ENCODE measurements at regions not wholly inside any gene's neighbourhood (a gene's known extent, or its start where the extent isn't known, plus 50 kb on each side); places are given as distances from the start of the nearest gene placed in this dataset.
"Not testable (repeated sequence)": the region's sequence is repeated elsewhere in the genome, so short reads cannot be mapped to it uniquely, and the experiment has no call there.

DNA sequence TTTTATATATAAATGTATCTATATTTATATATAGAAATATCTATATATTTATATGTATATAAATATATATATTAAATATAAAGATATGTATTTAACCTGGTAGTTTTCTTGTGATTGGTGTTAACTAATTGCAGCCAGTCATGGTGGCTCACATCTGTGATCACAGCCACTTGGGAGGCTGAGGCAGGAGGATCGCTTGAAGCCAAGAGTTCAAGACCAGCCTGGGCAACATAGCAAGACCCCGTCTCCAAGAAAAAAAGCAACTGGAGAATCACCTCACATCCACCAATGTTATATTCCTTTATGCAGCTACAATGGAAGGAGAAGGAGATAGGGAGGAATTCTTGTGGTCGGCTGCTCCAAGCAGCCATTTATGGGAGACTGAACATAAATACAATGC, 224.9 kb downstream of the BAMBI start:
- DNase-seq: no peak

DNA sequence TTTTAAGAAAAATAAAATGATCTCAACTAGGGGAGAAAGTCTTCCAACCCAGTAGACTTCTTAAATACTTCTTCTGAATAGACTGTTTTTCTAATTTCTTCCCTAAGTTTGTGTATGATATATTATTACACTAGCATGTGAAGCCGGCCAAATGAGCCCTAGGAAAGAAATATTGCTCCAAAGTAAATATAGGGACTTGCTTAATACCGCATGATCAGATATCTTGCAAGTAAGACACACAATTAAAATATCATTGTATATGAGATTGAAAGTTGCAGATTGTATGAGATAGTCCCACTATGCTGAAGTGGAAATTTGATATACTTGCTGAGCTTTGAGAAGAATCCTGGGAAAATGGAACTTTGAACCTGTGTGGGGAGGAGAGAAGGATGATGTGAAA, 225.7 kb downstream of the BAMBI start:
- DNase-seq: no peak

DNA sequence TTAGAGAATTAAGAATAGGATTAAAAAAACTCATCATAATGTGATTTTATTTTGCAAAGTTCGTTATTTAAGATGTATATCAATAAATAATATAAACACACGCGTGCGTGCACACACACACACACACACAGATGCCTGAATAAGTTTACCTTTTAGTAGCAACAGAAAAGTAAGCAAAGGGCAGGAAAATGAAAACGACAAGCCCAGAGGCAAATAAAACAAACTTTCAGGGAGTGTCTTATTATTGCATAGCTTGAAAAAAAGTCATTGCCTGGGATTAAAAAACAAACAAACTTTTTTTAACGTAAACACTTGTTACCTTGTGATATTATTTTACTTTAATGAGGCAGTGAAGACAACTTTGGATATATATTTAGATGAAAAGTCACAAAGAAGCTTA, 226.4 kb downstream of the BAMBI start:
- no peak for DNase-seq

DNA sequence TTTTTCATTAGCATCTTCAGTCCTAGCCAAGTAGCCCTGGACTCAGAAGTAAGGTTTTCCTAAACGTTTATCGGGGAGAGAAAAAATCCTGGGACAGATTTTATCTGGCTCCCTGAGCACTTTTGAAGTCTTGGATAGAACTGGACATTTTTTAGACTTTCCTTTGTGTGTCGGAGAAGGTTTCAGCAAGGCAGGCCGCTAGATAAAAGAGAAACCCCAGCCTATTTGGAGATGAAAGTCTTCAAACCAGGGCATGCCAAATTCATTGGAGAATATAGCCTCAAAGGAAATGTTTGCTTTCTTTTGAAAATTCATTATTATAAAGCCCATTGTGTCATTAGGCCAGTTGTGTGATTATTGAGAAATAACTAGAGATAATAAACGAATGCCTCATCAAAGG, 228.1 kb downstream of the BAMBI start:
- DNase-seq: no peak

DNA sequence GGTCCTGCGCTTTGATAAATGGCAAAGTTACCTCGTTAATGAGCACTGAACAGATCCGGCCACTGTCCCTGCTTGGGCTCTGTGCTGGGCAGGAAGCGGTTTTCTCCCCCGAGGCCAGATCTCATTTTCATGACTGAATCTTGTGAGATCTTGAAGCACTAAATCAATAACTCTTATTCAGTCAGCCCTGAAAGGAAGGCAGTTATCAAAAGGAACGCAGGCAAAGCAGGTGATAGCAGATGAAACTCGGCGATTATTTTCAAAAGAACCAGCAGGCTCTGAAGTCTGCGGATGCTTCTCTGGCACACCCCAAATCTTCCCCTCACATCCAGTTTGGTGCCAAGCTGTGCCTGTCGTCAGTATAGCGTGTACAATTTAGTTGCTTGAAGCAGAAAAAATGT, 228.7 kb downstream of the BAMBI start:
- DNase-seq: no peak

DNA sequence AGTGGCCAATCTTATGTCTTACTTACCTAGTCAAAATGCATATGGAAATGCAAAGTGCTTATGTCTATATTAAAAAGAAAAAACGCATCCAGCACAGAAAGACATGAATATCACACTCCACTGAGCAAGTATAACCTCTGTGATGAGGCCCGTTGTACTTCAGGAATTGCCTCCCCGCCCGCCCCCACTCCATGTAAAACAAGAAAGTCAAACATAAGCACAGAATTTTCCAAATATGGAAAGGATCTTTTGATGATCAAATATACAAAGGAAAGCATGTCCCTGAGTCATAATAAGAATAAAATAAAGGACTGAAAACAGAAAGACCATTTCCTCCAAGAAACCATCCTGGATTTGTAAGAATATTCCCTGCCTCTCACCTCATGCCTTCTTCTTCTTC, 229.1 kb downstream of the BAMBI start:
- DNase-seq: no peak

DNA sequence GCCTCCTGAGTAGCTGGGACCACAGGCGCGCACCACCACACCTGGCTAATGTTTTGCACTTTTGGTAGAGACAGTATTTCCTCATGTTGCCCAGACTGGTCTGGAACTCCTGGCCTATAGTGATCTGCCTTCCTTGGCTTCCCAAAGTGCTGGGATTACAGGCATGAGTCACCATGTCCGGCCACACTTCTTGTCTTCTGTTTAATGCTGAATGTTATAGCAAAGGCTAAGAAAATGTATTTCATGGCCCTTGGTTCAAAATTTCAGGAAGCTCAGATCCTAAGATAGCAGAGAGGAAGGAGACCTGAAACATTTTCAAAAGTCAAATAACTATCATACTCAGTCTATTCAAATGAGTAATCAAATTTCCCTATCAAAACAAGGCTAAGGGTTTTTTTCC, 229.6 kb downstream of the BAMBI start:
- no peak for DNase-seq

DNA sequence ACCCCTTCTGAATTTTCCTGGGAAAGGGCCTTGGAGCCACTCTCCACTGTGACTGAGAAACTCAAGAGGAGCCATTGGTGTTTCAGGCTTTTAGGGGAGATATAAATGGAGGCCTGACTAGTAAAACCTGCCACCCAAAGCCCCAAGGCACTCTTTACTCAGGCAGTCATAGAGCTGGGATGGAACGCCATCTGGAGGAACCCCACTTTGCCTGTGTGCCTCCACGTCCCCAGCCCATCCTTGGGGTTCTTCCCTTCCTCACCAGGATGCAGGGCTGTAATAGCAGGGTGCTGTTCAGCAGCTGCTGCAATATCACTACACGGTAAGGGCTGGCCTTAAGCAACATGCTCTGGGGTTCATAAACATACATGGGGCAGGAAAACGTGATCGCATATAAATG, 232.6 kb downstream of the BAMBI start:
- no peak for DNase-seq

DNA sequence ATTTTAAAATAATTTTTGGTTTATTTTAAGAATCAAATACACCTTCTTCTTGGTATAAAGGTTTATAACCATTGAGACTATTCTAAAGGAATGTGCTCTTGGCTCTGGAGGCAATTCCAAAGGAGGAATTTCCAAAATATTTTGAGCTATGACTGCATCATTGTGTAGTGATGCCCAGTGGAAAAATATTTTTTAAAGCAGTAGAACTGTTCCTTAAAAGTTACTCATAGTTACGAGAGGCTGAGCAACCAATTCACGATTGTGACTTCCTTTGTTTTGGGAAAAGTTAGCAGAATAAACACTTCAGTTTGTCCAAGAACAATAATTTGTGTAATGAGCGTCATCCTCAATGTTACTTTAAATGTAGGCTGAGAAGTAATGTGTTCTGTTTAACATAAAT, 233.6 kb downstream of the BAMBI start:
- no peak for DNase-seq

DNA sequence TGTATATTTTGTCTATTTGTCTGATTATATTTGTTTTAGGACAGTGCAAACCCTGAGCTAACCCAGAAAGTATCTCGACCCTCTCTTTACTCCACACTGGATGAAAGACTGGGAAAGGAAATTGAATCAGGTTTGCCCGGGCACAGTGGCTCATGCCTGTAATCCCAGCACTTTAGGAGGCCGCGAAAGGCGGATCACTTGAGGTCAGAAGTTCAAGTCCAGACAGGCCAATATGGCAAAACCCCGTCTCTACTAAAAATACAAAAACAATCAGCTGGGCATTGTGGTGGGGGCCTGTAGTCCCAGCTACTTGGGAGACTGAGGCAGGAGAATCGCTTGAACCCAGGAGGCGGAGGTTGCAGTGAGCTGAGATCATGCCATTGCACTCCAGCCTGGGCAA, 234.2 kb downstream of the BAMBI start:
- DNase-seq: not testable (repeated sequence)

DNA sequence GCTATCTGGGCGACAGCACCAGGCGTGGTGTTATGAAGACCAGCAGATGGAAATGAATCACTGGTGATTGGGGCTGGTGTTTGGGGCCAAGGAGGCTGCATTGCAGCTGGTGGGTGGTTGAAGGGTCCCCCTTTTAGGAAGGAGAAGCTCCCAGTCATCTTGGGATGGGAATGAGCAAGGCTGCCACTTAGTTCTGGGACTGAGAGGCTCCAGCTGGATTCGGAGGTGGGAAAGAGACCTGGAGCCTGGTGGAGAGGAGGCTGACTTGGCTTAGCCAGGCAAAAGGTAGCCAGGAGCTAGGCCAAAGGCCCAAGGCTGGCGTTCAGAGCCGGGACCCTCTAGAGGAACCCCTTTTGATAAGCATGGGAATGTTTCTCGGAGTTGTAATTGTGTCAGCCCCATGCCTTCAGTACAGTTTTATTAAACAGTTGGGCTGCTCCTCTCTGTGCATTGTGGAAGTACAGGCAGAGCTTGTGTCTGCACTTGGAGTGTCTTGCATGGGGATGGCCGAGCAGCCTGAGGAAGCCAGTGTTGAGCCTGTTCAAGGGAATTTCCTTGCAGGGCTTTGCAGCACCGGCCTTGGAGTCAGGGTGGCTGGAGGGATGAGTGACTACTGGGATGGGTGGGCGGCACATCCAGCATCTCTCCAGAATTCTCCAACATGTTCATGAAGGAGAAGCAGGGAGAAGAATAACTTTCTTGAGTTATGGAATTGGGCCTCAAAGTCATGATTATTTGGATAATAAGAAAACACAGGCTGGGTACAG, 234.9 kb downstream of the BAMBI start:
- no peak for DNase-seq

DNA sequence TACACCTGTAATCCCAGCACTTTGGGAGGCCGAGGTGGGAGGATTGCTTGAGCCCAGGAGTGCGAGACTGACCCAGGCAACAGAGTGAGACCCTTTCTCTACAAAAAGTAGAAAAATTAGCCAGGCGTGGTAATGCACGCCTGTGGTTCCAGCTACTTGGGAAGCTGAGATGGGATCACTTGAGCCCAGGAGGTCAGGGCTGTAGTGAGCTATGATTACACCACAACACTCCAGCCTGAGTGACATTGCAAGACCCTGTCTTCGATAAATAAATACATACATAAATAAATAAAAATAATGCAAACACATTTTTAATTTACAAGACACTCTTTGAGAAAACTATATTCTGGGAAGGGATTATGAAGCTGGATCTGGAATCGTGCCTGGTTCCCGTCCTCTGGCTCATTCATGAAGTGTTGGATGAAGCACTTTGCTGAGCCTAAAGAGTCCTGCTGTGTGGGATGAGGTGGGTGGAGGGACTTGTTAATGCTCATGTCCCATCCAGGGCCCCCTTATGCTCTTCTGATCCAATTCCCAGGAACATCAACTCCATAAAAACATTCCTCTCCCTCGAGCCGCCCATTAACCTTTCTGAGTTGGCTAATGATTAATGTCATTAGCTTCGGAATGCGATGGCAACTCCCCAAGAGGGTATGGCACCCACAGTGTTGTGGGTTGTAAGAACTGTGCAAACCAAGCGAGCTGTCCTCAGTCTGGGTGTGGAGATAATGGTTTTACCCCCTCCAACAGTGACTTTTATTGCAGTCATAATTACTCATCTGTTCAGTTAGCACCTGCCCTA, 236.3 kb downstream of the BAMBI start:
- DNase-seq: no peak

DNA sequence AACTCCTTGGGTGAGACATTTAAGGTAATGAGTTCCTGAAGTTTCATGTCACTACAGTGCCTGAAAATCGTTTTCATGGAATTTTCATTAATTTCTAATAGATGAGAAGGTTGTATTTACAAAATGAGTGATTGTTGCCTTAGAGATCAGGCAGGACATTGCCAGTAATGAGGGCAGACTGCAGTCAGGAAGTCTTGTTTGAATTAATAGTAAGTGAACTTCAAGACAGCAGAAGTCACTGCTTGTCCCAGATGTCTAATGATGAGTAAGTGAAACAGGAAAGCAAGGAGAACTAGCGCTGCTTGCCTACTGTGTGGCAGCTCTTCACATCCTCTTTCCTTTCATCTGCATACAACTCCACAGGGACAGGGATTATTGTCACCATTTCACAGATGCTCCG, 237.4 kb downstream of the BAMBI start:
- no peak for DNase-seq

DNA sequence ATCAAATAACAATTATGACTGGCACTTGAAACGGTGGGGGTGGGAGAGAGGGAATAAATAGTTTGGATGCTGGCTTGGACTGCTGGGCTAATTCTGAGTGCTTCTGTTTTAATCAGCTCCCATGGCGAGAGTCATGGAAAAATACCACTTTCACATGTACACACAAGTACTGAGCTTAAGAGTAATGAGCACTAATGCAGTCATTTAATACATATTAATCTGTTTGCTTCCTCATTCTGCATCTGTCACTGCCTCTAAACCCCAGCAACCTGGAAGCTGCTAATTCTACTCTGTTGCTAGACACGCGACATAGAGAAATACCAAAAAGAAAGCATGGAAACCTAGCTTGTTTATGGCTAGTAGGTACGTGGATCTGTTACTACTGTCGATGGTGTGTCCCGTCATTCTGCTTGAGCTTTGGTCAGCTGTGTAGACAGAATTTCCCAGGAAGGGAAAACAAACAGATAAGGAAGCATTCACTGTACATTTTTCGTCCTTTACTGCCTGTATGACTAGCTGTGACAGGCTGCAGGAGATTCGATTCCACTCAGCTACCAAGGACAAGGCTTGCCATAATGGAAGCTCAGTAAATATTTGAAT, 238.8 kb downstream of the BAMBI start:
- no peak for DNase-seq

DNA sequence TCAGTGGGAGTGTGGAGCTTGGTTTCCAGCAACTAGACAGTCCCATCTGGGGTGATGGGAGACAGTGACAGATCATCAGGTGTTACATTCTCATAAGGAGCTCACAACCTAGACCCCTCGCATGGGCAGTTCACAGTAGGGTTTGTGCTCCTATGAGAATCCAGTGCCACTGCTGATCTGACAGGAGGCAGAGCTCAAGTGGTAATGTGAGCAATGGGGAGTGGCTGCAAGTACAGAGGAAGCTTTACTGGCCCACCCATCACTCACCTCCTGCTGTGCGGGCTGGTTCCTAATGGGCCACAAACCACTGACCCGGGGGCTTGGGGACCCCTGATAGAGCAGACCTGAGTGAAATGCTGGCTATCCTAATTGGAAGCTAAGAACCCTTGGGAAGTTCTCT, 242.8 kb downstream of the BAMBI start:
- no peak for DNase-seq

DNA sequence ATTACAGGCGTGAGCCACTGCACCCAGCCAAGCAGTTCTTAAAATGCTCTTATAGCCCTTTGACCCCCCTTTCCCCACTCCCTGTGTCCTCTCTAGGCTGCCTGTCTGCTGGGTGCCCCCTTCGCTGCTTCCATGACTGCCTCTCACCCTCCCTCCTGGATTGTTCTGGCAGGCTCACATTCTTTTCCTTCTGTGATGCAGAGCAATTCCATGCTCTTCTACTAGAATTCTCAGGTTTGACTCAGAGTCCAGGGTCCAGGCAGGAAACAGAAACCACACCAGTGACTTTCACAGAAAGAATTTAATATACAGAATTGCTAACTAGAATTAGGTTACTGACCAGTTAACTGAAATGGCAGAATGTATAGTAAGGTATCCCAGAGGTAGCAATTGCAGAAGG, 244.8 kb downstream of the BAMBI start:
- no peak for DNase-seq

DNA sequence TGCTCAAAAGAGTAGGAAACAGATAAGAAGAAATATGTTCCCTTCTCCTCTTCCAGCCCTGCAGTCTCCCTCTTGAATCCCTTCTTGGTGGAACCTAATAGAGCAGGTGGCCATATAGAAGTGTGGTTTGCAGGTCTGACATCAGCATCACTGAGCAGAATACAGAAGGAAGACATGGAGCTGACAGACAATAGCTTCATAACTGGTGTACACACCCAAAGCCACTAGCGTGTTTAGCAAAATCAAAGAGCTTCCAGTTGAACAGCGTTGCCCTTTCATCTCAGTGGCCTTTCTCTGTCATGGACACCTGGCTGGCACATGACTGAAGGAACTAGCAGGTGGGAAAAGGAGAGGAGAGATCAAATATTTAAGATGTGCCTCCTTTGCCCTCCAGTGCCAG, 245.5 kb downstream of the BAMBI start:
- no peak for DNase-seq

DNA sequence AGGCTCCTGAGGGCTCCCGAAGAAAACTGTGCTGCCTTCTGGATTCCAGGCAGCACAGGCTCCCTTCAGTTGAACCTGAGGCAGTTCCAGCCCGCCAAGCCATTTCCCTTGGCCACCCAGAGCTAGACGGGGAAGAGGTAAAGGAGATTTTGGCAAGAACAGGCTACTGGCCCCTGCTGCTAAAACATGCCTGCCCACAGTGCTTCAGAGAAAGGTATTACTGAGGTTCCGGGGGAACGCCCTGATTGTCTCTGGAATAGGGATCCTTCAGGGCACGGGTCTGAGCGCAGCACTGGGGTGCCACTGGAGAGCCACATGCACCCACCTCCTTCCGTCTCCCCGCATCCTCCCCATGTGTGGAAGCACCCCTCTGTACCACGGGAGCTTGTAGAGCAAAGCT, 247.4 kb downstream of the BAMBI start:
- DNase-seq: no peak

DNA sequence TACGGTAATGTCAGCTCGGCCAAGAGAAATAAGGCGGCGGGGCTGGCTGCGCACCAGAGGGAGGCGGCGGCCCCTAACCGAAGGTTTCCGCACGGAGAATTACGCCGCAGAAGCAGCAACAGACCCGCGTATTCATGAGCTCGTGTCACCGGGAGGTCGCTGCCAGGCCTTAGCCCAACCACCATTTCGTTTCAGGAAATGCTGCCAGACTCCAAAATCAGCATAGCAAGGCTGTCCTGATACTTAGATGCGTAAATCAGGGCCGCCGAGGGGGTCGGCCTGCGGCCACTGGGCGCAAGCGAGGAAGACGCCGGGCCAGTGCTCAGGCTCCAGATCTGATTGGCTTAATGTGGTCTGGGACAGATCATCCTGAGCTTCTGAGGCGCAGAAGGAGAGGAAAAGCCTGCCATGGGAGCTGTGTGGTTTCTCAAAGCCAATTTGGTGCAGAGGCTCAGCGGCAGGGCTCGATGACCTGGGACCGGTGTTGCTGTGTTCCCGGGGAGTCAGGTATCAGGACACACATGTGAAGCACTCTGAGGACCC, 247.9 kb downstream of the BAMBI start:
- DNase-seq: no peak

DNA sequence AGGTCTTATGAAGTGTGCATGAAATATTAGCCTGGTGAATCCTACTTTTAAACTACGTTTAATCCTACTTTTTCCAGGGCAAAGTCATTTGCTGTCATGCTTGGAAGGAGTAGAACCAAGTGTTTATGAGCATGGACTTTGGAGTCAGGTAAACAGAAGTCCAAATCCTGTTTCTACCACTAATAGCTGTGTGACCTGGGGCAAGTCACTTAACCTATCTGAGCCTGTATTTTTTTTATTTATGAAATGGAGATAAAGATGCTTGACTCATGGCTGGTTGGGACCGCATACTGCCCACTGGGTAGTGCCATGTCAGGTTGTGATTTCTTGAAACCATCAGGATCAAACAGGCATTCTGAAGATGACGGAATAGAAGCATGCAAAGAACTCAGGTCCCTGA, 249.6 kb downstream of the BAMBI start:
- no peak for DNase-seq

DNA sequence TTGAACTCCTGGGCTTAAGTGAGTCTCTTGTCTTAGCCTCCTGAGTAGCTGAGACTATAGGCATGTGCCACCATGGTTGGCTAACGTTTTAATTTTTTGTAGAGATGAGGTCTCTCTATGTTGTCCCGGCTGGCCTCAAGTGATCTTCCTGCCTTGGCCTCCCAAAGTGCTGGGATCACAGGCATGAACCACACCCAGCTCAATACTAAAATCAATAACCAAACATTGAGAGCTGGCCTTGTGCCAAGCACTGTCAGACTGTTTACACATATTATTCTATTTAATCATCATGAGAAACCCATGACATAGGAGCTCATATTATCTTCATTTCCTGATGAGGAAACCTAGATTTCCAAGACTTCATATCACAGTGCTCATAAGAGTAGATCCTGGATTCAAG, 251.2 kb downstream of the BAMBI start:
- no peak for DNase-seq

DNA sequence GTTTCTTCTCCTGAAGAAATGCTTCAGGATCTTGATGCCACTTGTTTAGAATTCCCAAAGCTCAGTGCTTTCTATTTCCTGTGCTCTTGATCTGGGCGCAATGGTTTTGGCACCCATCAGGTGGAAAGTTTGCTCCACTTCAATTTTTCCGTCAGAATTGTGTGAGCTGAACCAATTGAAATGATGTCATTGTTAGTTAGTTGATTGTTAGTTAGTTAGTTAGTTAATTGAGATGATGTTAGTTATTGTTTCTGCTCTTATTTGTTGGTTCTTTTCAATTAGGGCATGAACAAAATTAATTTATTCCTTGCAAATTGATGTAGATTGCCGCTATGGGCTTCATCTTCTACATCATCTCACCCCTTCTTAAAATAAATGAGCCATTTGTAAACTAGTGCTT, 252.6 kb downstream of the BAMBI start:
- no peak for DNase-seq

DNA sequence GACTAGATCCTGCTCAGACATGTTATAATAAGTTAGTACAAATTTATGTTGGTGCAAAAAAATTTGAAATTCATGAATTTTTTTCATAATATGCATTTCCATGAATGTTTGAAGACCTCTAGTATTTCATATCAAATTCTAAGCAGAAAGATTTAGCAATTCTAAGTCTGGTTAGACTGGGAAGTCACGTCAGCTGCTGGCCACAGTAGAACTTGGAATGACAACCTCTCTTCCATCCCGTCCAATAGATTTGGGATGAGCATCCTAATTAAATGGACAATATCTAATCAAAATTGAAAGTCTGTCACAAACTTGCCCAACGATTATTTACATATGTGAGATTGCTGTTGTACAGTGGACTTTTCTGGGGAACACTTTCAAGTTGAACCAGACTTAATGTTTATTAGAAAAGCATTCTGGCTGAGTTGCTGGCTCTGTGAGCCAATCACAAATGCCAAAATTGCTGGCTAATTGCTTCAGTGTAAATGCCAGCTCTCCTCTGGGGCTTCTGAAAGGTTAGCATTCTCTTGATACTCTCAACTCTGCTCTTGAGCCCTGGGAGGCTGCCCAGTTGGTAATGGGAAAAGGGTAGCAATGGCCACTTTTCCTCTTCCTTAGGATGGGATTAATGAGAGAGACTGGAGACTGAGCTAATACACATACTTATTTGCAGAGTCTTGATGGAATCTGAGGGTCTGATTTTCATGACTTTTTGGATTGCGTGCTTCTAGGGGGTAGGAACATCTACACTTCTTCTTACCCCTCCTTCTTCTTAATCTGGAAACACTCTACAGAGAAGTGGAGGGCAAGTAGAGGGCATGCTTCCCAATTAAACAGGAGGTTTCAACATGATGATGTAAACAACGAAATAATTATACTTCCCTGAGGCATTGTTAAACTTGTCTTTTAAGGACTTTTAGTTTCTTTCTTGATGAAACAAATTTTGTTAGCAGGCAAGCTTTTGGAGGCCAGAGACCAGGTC, 253.5 kb downstream of the BAMBI start:
- no peak for DNase-seq

All from activated CD4-positive, alpha-beta T cell treated with anti-CD3 and anti-CD28 coated beads for 48 hours (primary cell).